Neuronal stem cell (in vitro differentiated cells): ENCODE measurements at regions not wholly inside any gene's neighbourhood (a gene's known extent, or its start where the extent isn't known, plus 50 kb on each side); places are given as distances from the start of the nearest gene placed in this dataset.

Experiments
- DNase-seq: peaks from one replicate; pipeline ENCODE4 v3.0.0-alpha.2; 2013; ENCODE audit warnings: low spot score
- H2AFZ ChIP-seq: one replicate; pipeline ENCODE4 v1.6.1; 2013; ENCODE audit warnings: mild to moderate bottlenecking, low read length, inconsistent platforms
- H2AK5ac ChIP-seq: 2 replicates; pipeline ENCODE4 v1.6.1; 2013; ENCODE audit warnings: low read depth, mild to moderate bottlenecking, inconsistent platforms, low read length, moderate library complexity, mixed read lengths
- H2BK120ac ChIP-seq: 2 replicates; pipeline ENCODE4 v1.6.1; 2013; ENCODE audit warnings: low read depth, mild to moderate bottlenecking, inconsistent platforms, low read length, moderate library complexity, mixed read lengths
- H2BK12ac ChIP-seq: one replicate; pipeline ENCODE4 v1.6.1; 2013; ENCODE audit warnings: low read length, inconsistent platforms
- H2BK15ac ChIP-seq: 2 replicates; pipeline ENCODE4 v1.6.1; 2013; ENCODE audit warnings: mild to moderate bottlenecking, low read length, inconsistent platforms, mixed read lengths
- H2BK5ac ChIP-seq: one replicate; pipeline ENCODE4 v1.6.1; 2013; ENCODE audit warnings: inconsistent platforms, mild to moderate bottlenecking, low read length, moderate library complexity
- H3K14ac ChIP-seq: one replicate; pipeline ENCODE4 v1.6.1; 2013; ENCODE audit warnings: low read length, inconsistent platforms
- H3K18ac ChIP-seq: 2 replicates; pipeline ENCODE4 v1.6.1; 2013; ENCODE audit warnings: low read length, inconsistent platforms
- H3K23ac ChIP-seq: 2 replicates; pipeline ENCODE4 v1.6.1; 2013; ENCODE audit warnings: low read depth, mild to moderate bottlenecking, mixed read lengths, low read length, inconsistent platforms; ENCODE audit not compliant: poor library complexity
- H3K27ac ChIP-seq: replicated peaks from 3 replicates; pipeline ENCODE4 v1.5.1; 2013; ENCODE audit warnings: low read length, inconsistent platforms
- H3K27me3 ChIP-seq, 3 experiments: 2 replicates each; pipeline ENCODE4 v1.6.1; 2013; ENCODE audit warnings: low read length in 3 of 3, mild to moderate bottlenecking in 2 of 3, inconsistent platforms in 1 of 3, low read depth in 1 of 3, mixed read lengths in 1 of 3, moderate library complexity in 1 of 3; ENCODE audit not compliant: control insufficient read depth in 3 of 3, insufficient read depth in 3 of 3
- H3K36me3 ChIP-seq, 2 donors: replicated peaks in 1 of 2; 2 replicates each; pipeline ENCODE4 v1.6.1; 2013; ENCODE audit warnings: low read length in 2 of 2; ENCODE audit not compliant: control insufficient read depth in 2 of 2, insufficient read depth in 2 of 2
- H3K4ac ChIP-seq: 2 replicates; pipeline ENCODE4 v1.6.1; 2013; ENCODE audit warnings: inconsistent platforms, mild to moderate bottlenecking, low read length, moderate library complexity
- H3K4me1 ChIP-seq, 2 donors: 1 replicate in 1 of 2; 2 replicates in 1 of 2; pipeline ENCODE4 v1.6.1; 2013; ENCODE audit warnings: low read length in 2 of 2, low read depth in 1 of 2; ENCODE audit not compliant: control insufficient read depth in 2 of 2, insufficient read depth in 1 of 2
- H3K4me2 ChIP-seq: one replicate; pipeline ENCODE4 v1.6.1; 2013; ENCODE audit warnings: mild to moderate bottlenecking, low read length, inconsistent platforms; ENCODE audit not compliant: insufficient read depth, poor library complexity, severe bottlenecking
- H3K4me3 ChIP-seq, 2 donors: 2 replicates each; pipeline ENCODE4 v1.5.1; 2013; ENCODE audit warnings: low read length in 2 of 2, mild to moderate bottlenecking in 2 of 2, inconsistent platforms in 1 of 2, moderate library complexity in 1 of 2
- H3K79me1 ChIP-seq: one replicate; pipeline ENCODE4 v1.6.1; 2013; ENCODE audit warnings: low read depth, mild to moderate bottlenecking, inconsistent platforms, low read length, moderate library complexity
- H3K9ac ChIP-seq: one replicate; pipeline ENCODE4 v1.6.1; 2013; ENCODE audit warnings: mild to moderate bottlenecking, low read depth, low read length, inconsistent platforms; ENCODE audit not compliant: poor library complexity
- H3K9me3 ChIP-seq, 2 donors: replicated peaks in 1 of 2; 2 replicates each; pipeline versions ENCODE3 to v1.6.1; 2013; ENCODE audit warnings: low read length in 2 of 2, mild to moderate bottlenecking in 2 of 2, inconsistent platforms in 1 of 2, low read depth in 1 of 2, mixed read lengths in 1 of 2, moderate library complexity in 1 of 2; ENCODE audit not compliant: control insufficient read depth in 2 of 2, insufficient read depth in 1 of 2
- H4K8ac ChIP-seq: one replicate; pipeline ENCODE4 v1.6.1; 2013; ENCODE audit warnings: low read depth, mild to moderate bottlenecking, inconsistent platforms, low read length, moderate library complexity
- H4K91ac ChIP-seq: one replicate; pipeline ENCODE4 v1.6.1; 2013; ENCODE audit warnings: low read length, low read depth, mild to moderate bottlenecking, inconsistent platforms; ENCODE audit not compliant: poor library complexity
- WGBS, 2 donors: extraction: QIAGEN DNeasy Blood & Tissue Kit; methylation state at CpG; one replicate each; pipeline ENCODE4 v1.1.7; 2013; ENCODE audit warnings: missing lambda C conversion rate in 2 of 2, mixed read lengths in 1 of 2; ENCODE audit not compliant: insufficient read length in 2 of 2, insufficient replicate concordance in 1 of 2; ENCODE audit errors: extremely low coverage in 2 of 2; 5-methylcytosine and 5-hydroxymethylcytosine counted together

DNA sequence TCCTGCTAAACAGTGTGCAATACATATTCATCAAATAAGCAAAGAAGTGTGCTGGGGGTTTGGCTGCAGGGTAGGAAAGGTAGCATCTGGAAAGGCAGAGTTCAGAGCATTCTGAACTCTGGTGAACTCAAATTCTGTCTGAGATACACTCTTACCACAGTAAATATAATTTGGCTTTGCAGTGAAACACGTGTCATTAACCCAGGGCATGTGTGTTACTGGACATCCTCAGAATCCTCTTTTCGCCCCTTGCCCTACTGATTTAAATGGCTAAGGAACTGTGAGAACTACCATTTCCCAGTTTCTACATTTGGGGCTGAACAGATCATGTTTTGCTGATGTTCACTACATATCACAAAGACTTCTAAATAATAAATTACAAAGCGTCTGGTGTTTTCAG is 562.8 kb upstream of the SGCG start:
- no peak overlapping the region for H2AFZ ChIP-seq
- H3K27ac ChIP-seq: no peak overlapping the region
- H4K91ac ChIP-seq: no peak overlapping the region
- H3K4me1 ChIP-seq: no peaks in the 10 kb centered on the region
- no CpG with 5 or more reads among the region's 3 CpGs for WGBS, 2 donors
- H3K4me3 ChIP-seq: no peak overlapping the region
- no peaks in the 10 kb centered on the region for H3K36me3 ChIP-seq
- H2BK15ac ChIP-seq: no peak overlapping the region
- no peak overlapping the region for H3K14ac ChIP-seq
- H3K18ac ChIP-seq: no peak overlapping the region
- H3K27me3 ChIP-seq: no peaks in the 10 kb centered on the region
- H2BK120ac ChIP-seq: no peak overlapping the region
- DNase-seq: no peak
- no peak overlapping the region for H3K9ac ChIP-seq
- H2AK5ac ChIP-seq: no peak overlapping the region
- H3K4me2 ChIP-seq: no peak overlapping the region
- H3K23ac ChIP-seq: no peak overlapping the region
- no peak overlapping the region for H3K4ac ChIP-seq
- no peaks in the 10 kb centered on the region for H3K9me3 ChIP-seq
- no peak overlapping the region for H2BK12ac ChIP-seq
- no peaks in the 10 kb centered on the region for H3K79me1 ChIP-seq
- no peak overlapping the region for H4K8ac ChIP-seq
- H2BK5ac ChIP-seq: no peak overlapping the region

DNA sequence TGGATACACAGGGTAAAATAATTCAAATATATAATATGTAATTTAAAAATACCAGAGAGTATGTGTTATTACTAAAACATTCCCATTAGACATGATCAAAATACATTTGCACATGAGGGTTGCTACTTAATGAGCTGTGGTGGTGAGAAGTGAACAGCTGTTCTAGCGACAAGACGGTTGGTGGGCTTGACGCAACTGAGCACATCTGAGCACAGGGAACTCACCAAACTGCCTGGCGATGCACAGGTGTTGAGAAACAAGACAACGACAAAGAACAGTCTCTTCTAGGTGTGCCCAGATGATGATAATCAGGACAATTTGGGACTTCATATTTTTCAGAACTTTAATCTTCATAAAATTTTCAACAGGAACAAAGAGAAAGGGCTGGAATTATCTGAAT is 555.1 kb upstream of the SGCG start:
- H2BK120ac ChIP-seq: no peak overlapping the region
- H3K4me3 ChIP-seq: no peak overlapping the region
- no peak overlapping the region for H3K18ac ChIP-seq
- H3K79me1 ChIP-seq: no peaks in the 10 kb centered on the region
- no peak overlapping the region for H4K91ac ChIP-seq
- H2BK15ac ChIP-seq: no peak overlapping the region
- no peak overlapping the region for H3K14ac ChIP-seq
- H2AFZ ChIP-seq: no peak overlapping the region
- H3K4me1 ChIP-seq: no peaks in the 10 kb centered on the region
- no peaks in the 10 kb centered on the region for H3K36me3 ChIP-seq
- H4K8ac ChIP-seq: no peak overlapping the region
- no peak overlapping the region for H3K9ac ChIP-seq
- no peak overlapping the region for H3K23ac ChIP-seq
- no peak overlapping the region for H3K4me2 ChIP-seq
- WGBS, 2 donors: no CpG with 5 or more reads among the region's 5 CpGs
- no peaks in the 10 kb centered on the region for H3K27me3 ChIP-seq
- H3K27ac ChIP-seq: no peak overlapping the region
- peaks cover 0 to 3% of the 10 kb centered on the region in 2 donors for H3K9me3 ChIP-seq
- H2BK5ac ChIP-seq: no peak overlapping the region
- H3K4ac ChIP-seq: no peak overlapping the region
- no peak for DNase-seq
- H2AK5ac ChIP-seq: no peak overlapping the region
- H2BK12ac ChIP-seq: no peak overlapping the region

- Histone ChIP-seq H3K36me3 (no peaks in the 10 kb centered on the region), H3K27me3 (no peaks in the 10 kb centered on the region), H4K91ac (no peak overlapping the region), H3K27ac (no peak overlapping the region), H3K4me2 (no peak overlapping the region), H3K4me1 (no peaks in the 10 kb centered on the region), H3K14ac (no peak overlapping the region), H3K79me1 (no peaks in the 10 kb centered on the region), H2BK12ac (no peak overlapping the region), H3K4me3 (no peak overlapping the region), H2BK15ac (no peak overlapping the region), H2AK5ac (no peak overlapping the region), H3K9ac (no peak overlapping the region), H2BK120ac (no peak overlapping the region), H4K8ac (no peak overlapping the region), H3K9me3 (peaks cover 0 to 3% of the 10 kb centered on the region in 2 donors), H3K23ac (no peak overlapping the region), H2AFZ (no peak overlapping the region), H3K18ac (no peak overlapping the region), H2BK5ac (no peak overlapping the region), H3K4ac (no peak overlapping the region)
- DNase-seq: no peak
- no CpG with 5 or more reads among the region's 2 CpGs for WGBS, 2 donors
Measured at GRCh38 chr13:22629374-22629773, 551.4 kb upstream of the SGCG start.

DNA sequence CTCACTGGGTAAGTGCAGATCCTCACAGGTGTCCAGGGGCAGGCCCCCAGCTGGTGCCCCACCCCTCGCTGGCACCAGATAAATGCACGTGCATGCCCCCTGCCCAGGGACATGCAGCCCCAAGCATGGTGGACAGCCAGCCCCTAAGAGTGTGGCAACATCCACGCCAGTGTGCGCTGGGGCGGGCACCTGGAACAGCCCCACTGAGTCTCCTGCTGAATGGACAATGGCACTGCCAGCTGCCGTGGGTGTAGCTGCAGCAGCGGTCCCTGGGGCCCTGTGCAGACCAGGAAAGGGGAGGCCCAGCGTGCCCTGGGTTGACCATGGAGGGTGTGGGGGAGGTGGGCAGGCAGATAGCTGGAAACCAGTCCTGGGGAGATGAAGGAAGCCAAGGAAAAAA is 538.7 kb upstream of the SGCG start:
- no peak overlapping the region for H4K8ac ChIP-seq
- no peaks in the 10 kb centered on the region for H3K9me3 ChIP-seq
- no peaks in the 10 kb centered on the region for H3K4me1 ChIP-seq
- H4K91ac ChIP-seq: no peak overlapping the region
- H3K14ac ChIP-seq: peak overlapping the region; percentile 32
- DNase-seq: no peak
- no CpG with 5 or more reads among the region's 8 CpGs for WGBS, 2 donors
- no peaks in the 10 kb centered on the region for H3K36me3 ChIP-seq
- no peak overlapping the region for H3K4me2 ChIP-seq
- peak overlapping the region; percentile 39 for H3K18ac ChIP-seq
- peaks cover 0 to 3% (median 0%) of the 10 kb centered on the region in 3 experiments for H3K27me3 ChIP-seq
- no peak overlapping the region for H3K4me3 ChIP-seq
- H3K4ac ChIP-seq: no peak overlapping the region
- no peak overlapping the region for H3K9ac ChIP-seq
- H2BK120ac ChIP-seq: no peak overlapping the region
- no peak overlapping the region for H2BK15ac ChIP-seq
- H2AFZ ChIP-seq: no peak overlapping the region
- no peak overlapping the region for H3K27ac ChIP-seq
- no peaks in the 10 kb centered on the region for H3K79me1 ChIP-seq
- no peak overlapping the region for H2AK5ac ChIP-seq
- no peak overlapping the region for H2BK5ac ChIP-seq
- peak overlapping the region; percentile 53 for H3K23ac ChIP-seq
- no peak overlapping the region for H2BK12ac ChIP-seq
